ENCODE measurements at regions not wholly inside any gene's neighbourhood (a gene's known extent, or its start where the extent isn't known, plus 50 kb on each side); places are given as distances from the start of the nearest gene placed in this dataset.

DNA sequence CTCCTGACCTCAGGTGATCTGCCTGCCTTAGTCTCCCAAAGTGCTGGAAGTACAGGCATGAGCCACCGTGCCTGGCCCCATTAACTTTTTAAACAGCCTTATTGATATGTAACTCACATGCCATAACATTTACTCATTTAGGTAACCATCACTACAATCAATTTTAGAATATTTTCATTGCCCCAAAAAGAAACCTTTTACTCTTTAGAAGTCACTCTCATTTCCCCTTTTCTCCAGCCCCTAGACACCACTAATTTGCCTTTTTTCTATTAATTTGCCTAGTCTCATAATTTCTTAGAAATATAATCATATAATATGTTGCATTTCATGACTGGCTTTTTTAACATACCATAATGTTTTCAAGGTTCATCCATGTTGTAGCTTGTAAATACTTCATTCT is 57.2 kb upstream of the TACR1 start:
- Histone ChIP-seq H3K9ac (ENCODE audit: insufficient read depth, low read length, poor library complexity, severe bottlenecking) (no peak overlapping the region), H3K4me1 (ENCODE audit: control insufficient read depth in 1 of 2, insufficient read depth in 2 of 2, low read length in 2 of 2) (no peaks in the 10 kb centered on the region), H2AFZ (ENCODE audit: insufficient read depth, low read depth, low read length, poor library complexity, severe bottlenecking) (no peak overlapping the region), H3K27ac (ENCODE audit: low read depth in 1 of 2, low read length in 2 of 2) (no peak overlapping the region), H3K4me3 (replicated peaks in 1 of 3; ENCODE audit: low read depth in 2 of 3, low read length in 3 of 3) (no peak overlapping the region), H3K9me3 (replicated peaks in 1 of 2; ENCODE audit: control insufficient read depth in 1 of 2, insufficient read depth in 1 of 2, low read length in 2 of 2) (peaks cover 0 to 5% of the 10 kb centered on the region in 2 donors), H3K36me3 (replicated peaks in 1 of 2; ENCODE audit: control insufficient read depth in 1 of 2, insufficient read depth in 2 of 2, low read length in 2 of 2) (no peaks in the 10 kb centered on the region), H3K79me2 (ENCODE audit: insufficient read depth, low read length) (no peaks in the 10 kb centered on the region), H4K20me1 (ENCODE audit: insufficient read depth, low read length) (no peaks in the 10 kb centered on the region), H3K4me2 (replicated peaks; ENCODE audit: extremely low read depth, low read length, poor library complexity, severe bottlenecking) (no peak overlapping the region), H3K27me3 (ENCODE audit: control insufficient read depth in 2 of 2, insufficient read depth in 2 of 2, low read length in 2 of 2) (no peaks in the 10 kb centered on the region)
- Mint-ChIP-seq H3K4me1 (no peaks in the 10 kb centered on the region), H3K36me3 (no peaks in the 10 kb centered on the region), H3K4me3 (no peak overlapping the region), H3K27me3 (ENCODE audit: low read depth in 3 of 3) (peaks cover 0 to 2% (median 1%) of the 10 kb centered on the region in 3 donors), H3K27ac (no peak overlapping the region), H3K9me3 (peaks cover 4 to 17% (median 8%) of the 10 kb centered on the region in 7 donors)
- TF ChIP-seq, protein P1, sequence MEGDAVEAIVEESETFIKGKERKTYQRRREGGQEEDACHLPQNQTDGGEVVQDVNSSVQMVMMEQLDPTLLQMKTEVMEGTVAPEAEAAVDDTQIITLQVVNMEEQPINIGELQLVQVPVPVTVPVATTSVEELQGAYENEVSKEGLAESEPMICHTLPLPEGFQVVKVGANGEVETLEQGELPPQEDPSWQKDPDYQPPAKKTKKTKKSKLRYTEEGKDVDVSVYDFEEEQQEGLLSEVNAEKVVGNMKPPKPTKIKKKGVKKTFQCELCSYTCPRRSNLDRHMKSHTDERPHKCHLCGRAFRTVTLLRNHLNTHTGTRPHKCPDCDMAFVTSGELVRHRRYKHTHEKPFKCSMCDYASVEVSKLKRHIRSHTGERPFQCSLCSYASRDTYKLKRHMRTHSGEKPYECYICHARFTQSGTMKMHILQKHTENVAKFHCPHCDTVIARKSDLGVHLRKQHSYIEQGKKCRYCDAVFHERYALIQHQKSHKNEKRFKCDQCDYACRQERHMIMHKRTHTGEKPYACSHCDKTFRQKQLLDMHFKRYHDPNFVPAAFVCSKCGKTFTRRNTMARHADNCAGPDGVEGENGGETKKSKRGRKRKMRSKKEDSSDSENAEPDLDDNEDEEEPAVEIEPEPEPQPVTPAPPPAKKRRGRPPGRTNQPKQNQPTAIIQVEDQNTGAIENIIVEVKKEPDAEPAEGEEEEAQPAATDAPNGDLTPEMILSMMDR (IDR thresholded peaks at IDR 0.05) = no peak
- WGBS (ENCODE audit: insufficient coverage) = 100% methylated on average over 1 of the region's 1 CpG
- no peak for DNase-seq
- intact Hi-C loops (cut with micrococcal nuclease) = no loop called here

DNA sequence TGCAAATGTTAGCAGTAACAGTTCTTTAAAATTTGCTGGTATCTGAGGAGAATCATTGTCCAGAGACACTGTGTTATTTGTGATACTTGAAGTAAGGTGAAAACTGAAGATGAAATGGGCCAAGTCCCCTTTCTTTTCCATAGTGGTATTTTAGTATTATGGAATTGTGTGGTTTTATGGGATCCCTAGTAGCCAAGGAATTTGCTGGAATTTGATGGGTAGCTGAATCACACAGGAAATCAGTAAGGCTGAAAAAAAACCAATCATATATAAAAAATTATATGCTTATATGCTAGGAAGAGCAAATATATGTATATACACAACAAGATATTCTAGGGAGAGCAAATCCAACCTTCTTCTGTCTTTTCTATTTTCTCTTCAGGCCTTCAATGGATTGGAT is 54.2 kb upstream of the TACR1 start:
- Histone ChIP-seq H3K9ac (ENCODE audit: insufficient read depth, low read length, poor library complexity, severe bottlenecking) (no peak overlapping the region), H3K4me1 (ENCODE audit: control insufficient read depth in 1 of 2, insufficient read depth in 2 of 2, low read length in 2 of 2) (no peaks in the 10 kb centered on the region), H3K4me2 (replicated peaks; ENCODE audit: extremely low read depth, low read length, poor library complexity, severe bottlenecking) (no peak overlapping the region), H3K27me3 (ENCODE audit: control insufficient read depth in 2 of 2, insufficient read depth in 2 of 2, low read length in 2 of 2) (no peaks in the 10 kb centered on the region), H3K79me2 (ENCODE audit: insufficient read depth, low read length) (no peaks in the 10 kb centered on the region), H2AFZ (ENCODE audit: insufficient read depth, low read depth, low read length, poor library complexity, severe bottlenecking) (no peak overlapping the region), H3K4me3 (replicated peaks in 1 of 3; ENCODE audit: low read depth in 2 of 3, low read length in 3 of 3) (no peak overlapping the region), H3K27ac (ENCODE audit: low read depth in 1 of 2, low read length in 2 of 2) (no peak overlapping the region), H3K36me3 (replicated peaks in 1 of 2; ENCODE audit: control insufficient read depth in 1 of 2, insufficient read depth in 2 of 2, low read length in 2 of 2) (no peaks in the 10 kb centered on the region), H3K9me3 (replicated peaks in 1 of 2; ENCODE audit: control insufficient read depth in 1 of 2, insufficient read depth in 1 of 2, low read length in 2 of 2) (peaks cover 0 to 8% of the 10 kb centered on the region in 2 donors), H4K20me1 (ENCODE audit: insufficient read depth, low read length) (no peaks in the 10 kb centered on the region)
- H3K27ac Mint-ChIP-seq = no peak overlapping the region
- H3K9me3 Mint-ChIP-seq = peaks cover 3 to 14% (median 5%) of the 10 kb centered on the region in 7 donors
- peaks cover 0 to 2% (median 0%) of the 10 kb centered on the region in 3 donors for H3K27me3 Mint-ChIP-seq (ENCODE audit: low read depth in 3 of 3)
- TF ChIP-seq, protein P1 (IDR thresholded peaks at IDR 0.05) = no peak
- no peak for DNase-seq
- H3K36me3 Mint-ChIP-seq = no peaks in the 10 kb centered on the region
- intact Hi-C loops (cut with micrococcal nuclease) = no loop called here
- no peaks in the 10 kb centered on the region for H3K4me1 Mint-ChIP-seq
- no peak overlapping the region for H3K4me3 Mint-ChIP-seq
